22Rv1 (cell line): ENCODE measurements at regions not wholly inside any gene's neighbourhood (a gene's known extent, or its start where the extent isn't known, plus 50 kb on each side); places are given as distances from the start of the nearest gene placed in this dataset.

ENCODE experiments used
- CTCF ChIP-seq: fragments of 450-650 bp; IDR thresholded peaks from 2 replicates; pipeline ENCODE4 v1.5.1; 2017; ENCODE audit warnings: mild to moderate bottlenecking
- ZFX ChIP-seq: fragments of 450-650 bp; IDR thresholded peaks from 2 replicates; pipeline ENCODE4 v1.6.1; 2017; ENCODE audit warnings: antibody characterized with exemption, borderline replicate concordance

- TF ChIP-seq CTCF: no peak
- TF ChIP-seq ZFX: no peak
Observed at GRCh38 chr2:144259332-144259731, 260.6 kb downstream of the ZEB2 start.
